AG09319 (cell line): ENCODE measurements at regions not wholly inside any gene's neighbourhood (a gene's known extent, or its start where the extent isn't known, plus 50 kb on each side); places are given as distances from the start of the nearest gene placed in this dataset.

Experiments
- DNase-seq: peaks from one replicate; pipeline ENCODE4 v3.0.0-alpha.2; 2010; ENCODE audit warnings: low read depth; ENCODE audit errors: extremely low read depth
- CTCF ChIP-seq: IDR thresholded peaks from 2 replicates; pipeline ENCODE4 v1.5.1; 2011; ENCODE audit warnings: low read depth, mild to moderate bottlenecking, inconsistent platforms, low read length, moderate library complexity

GRCh38 chr2:188045016-188045415 lies 246.7 kb upstream of the GULP1 start:
- no peak for TF ChIP-seq CTCF
- no peak for DNase-seq

DNA sequence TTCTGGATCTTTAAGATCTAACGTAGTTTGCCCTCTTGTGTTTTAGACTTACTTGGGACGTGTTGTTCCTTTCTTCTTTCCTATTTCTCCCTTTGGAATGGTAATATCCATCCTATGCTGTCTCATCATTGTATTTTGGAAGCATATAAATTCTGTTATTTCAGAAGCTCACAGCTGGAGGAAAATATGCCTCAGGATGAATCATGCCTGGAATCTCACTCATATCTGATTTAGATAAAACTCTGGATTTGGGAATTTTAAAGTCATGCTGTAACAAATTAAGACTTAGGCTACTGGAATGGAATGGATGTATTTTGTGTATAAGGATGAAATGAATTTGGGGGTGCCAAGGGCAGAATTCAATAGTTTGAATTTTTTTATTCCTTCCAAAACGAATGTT lies 245.2 kb upstream of the GULP1 start:
- TF ChIP-seq CTCF: no peak
- DNase-seq: no peak

DNA sequence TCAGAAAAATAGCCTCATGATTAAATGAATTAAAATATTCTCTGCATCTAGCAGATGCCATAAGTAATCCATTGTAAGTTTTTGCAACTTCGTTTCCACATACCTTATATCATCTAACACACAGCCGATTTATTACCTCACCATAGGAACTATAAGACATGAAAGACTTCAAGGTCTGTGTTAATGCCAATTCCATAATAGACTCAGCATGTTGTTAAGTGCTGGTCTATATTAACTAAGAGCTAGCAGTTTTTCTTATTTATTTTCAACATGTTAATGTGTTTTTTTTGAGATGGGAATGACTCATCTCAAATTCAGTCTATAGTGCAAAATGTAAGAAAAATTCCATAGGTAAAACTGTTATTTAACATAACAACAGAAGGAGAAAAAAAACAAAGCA lies 243.9 kb upstream of the GULP1 start:
- DNase-seq: no peak
- no peak for TF ChIP-seq CTCF

DNA sequence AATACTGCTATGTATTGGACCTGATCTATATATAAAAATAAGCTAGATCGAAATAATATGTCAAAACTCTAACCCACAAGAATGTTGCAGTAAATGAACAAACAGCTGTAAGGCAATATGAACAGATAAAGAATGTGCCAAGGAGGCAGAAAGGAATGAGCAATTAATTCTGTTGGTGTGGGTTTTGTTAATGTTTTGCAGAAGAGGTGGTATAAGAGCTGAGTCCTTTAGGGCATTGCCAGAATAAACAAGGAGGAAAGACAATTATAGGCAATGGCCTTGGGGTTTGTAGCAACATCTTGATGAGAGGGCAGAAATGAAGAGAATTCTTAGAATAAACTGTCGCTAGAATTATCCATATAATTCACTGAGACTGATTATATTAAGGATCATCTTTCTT lies 240.9 kb upstream of the GULP1 start:
- no peak for DNase-seq
- TF ChIP-seq CTCF: no peak

GRCh38 chr2:188051706-188052105 lies 240.0 kb upstream of the GULP1 start:
- no peak for TF ChIP-seq CTCF
- DNase-seq: no peak

DNA sequence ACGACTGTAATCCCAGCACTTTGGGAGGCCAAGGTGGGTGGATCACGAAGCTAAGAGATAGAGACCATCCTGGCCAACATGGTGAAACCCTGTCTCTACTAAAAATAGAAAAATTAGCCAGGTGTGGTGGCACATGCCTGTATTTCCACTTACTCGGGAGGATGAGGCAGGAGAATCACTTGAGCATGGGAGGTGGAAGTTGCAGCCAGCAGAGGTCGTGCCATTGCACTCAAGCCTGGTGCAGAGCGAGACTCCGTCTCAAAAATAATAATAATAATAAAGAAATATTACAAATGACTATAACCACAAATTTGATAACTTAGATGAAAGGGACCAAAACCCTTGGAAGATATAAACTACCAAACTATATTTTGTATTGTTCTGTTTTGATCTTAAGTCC lies 226.3 kb upstream of the GULP1 start:
- no peak for TF ChIP-seq CTCF
- no peak for DNase-seq

DNA sequence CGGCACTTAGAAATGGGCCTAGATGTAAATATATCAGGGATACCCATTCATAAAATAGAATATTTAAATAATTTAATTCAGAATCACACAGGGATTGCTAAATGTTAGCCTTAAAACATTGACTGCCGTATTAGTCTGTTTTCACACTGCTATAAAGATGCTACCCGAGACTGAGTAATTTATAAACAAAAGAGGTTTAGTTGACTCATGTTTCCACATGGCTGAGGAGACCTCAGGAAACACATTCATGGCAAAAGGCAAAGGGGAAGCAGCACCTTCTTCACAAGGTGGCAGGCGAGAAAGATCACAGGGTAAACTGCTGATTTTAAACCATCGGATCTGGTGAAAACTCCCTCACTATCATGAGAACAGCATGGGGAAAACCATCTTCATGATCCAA lies 223.6 kb upstream of the GULP1 start:
- DNase-seq: no peak
- TF ChIP-seq CTCF: no peak
